Tibial nerve (tissue), 4 donors: ENCODE measurements at regions not wholly inside any gene's neighbourhood (a gene's known extent, or its start where the extent isn't known, plus 50 kb on each side); places are given as distances from the start of the nearest gene placed in this dataset.

Experiments used
- EP300 ChIP-seq, 2 donors: sonication (generic); formaldehyde crosslinking; IDR thresholded peaks; one replicate each; pipeline ENCODE4 v1.6.1; 2017; ENCODE audit warnings: antibody characterized with exemption in 2 of 2, mild to moderate bottlenecking in 1 of 2
- POLR2A ChIP-seq, 2 donors: fragments of 450-650 bp; IDR thresholded peaks; one replicate each; pipeline ENCODE4 v1.6.1; 2017; ENCODE audit warnings: antibody characterized with exemption in 2 of 2, mild to moderate bottlenecking in 2 of 2, moderate library complexity in 2 of 2
- TF ChIP-seq, protein P1 (sequence below), 5 experiments: fragments of 200-600 bp in 3 of 5; fragments of 450-650 bp in 2 of 5; sonication (generic) in 3 of 5; IDR thresholded peaks; one replicate each; pipeline ENCODE4 v1.5.1; 2016 to 2019; ENCODE audit warnings: antibody characterized with exemption in 5 of 5, mild to moderate bottlenecking in 3 of 5, moderate library complexity in 2 of 5

DNA sequence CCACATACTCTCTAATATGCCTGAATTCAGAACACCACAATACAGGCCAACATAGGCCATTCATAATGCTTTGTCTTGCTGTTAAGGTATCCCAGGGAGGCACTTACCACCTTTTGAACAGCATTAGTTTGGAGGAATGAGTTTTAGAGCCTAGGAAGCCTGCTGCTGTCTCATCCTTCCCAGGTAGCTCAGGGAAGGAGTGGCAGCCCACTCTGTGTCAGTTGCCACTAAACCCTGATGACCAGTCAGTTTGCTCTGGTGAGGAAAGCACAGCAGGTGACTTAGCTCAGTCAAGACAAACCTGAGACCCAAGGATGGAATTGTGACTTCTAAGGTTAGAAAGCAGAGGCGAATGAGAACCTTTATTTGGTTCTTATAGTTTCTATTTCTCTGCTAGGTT, 337.4 kb upstream of the ATP10B start:
- TF ChIP-seq, protein P1, sequence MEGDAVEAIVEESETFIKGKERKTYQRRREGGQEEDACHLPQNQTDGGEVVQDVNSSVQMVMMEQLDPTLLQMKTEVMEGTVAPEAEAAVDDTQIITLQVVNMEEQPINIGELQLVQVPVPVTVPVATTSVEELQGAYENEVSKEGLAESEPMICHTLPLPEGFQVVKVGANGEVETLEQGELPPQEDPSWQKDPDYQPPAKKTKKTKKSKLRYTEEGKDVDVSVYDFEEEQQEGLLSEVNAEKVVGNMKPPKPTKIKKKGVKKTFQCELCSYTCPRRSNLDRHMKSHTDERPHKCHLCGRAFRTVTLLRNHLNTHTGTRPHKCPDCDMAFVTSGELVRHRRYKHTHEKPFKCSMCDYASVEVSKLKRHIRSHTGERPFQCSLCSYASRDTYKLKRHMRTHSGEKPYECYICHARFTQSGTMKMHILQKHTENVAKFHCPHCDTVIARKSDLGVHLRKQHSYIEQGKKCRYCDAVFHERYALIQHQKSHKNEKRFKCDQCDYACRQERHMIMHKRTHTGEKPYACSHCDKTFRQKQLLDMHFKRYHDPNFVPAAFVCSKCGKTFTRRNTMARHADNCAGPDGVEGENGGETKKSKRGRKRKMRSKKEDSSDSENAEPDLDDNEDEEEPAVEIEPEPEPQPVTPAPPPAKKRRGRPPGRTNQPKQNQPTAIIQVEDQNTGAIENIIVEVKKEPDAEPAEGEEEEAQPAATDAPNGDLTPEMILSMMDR (IDR thresholded peaks at IDR 0.05): no peak
- no peak for TF ChIP-seq POLR2A (IDR thresholded peaks at IDR 0.05)
- TF ChIP-seq EP300 (IDR thresholded peaks at IDR 0.05): no peak
